SK-N-SH treated with all-trans-retinoic acid at 6 μM for 48 hours (cell line): ENCODE measurements at regions not wholly inside any gene's neighbourhood (a gene's known extent, or its start where the extent isn't known, plus 50 kb on each side); places are given as distances from the start of the nearest gene placed in this dataset.

Experiments used
- BACH2 ChIP-seq: fragments of 250-450 bp; sonication (Bioruptor Pico); IDR thresholded peaks from 2 replicates; pipeline ENCODE4 v1.9.0; 2021; ENCODE audit warnings: mild to moderate bottlenecking, borderline replicate concordance
- CREB5 ChIP-seq: fragments of 250-450 bp; sonication (Bioruptor Pico); IDR thresholded peaks from 2 replicates; pipeline ENCODE4 v1.5.1; 2020; ENCODE audit warnings: low read depth, mild to moderate bottlenecking, moderate library complexity
- CSDC2 ChIP-seq: fragments of 250-450 bp; sonication (Bioruptor Pico); IDR thresholded peaks from 2 replicates; pipeline ENCODE4 v1.5.0; 2020; ENCODE audit warnings: mild to moderate bottlenecking, moderate library complexity
- GLIS3 ChIP-seq: fragments of 250-450 bp; sonication (Bioruptor Pico); IDR thresholded peaks from 2 replicates; pipeline ENCODE4 v1.5.0; 2020; ENCODE audit warnings: mild to moderate bottlenecking, moderate library complexity
- ISL1 ChIP-seq: fragments of 250-450 bp; sonication (Bioruptor Pico); IDR thresholded peaks from 2 replicates; pipeline ENCODE4 v2.1.2; 2022; ENCODE audit warnings: mild to moderate bottlenecking, moderate library complexity
- OSR1 ChIP-seq: fragments of 250-450 bp; sonication (Bioruptor Pico); IDR thresholded peaks from 2 replicates; pipeline ENCODE4 v1.8.0; 2022; ENCODE audit warnings: moderate library complexity, mild to moderate bottlenecking, inconsistent platforms
- PATZ1 ChIP-seq: fragments of 250-450 bp; sonication (Bioruptor Pico); IDR thresholded peaks from 2 replicates; pipeline ENCODE4 v1.8.0; 2020; ENCODE audit warnings: mild to moderate bottlenecking, moderate library complexity, borderline replicate concordance
- SNAI2 ChIP-seq: fragments of 250-450 bp; sonication (Bioruptor Pico); IDR thresholded peaks from 2 replicates; pipeline ENCODE4 v1.5.0; 2020; ENCODE audit warnings: mild to moderate bottlenecking, moderate library complexity
- TCF4 ChIP-seq: fragments of 250-450 bp; sonication (Bioruptor Pico); IDR thresholded peaks from 2 replicates; pipeline ENCODE4 v1.8.0; 2021; ENCODE audit warnings: mild to moderate bottlenecking, moderate library complexity, borderline replicate concordance
- TF ChIP-seq, protein P1 (sequence below): fragments of 250-450 bp; sonication (Bioruptor Pico); IDR thresholded peaks from 2 replicates; pipeline ENCODE4 v1.5.1; 2021; ENCODE audit warnings: mild to moderate bottlenecking, moderate library complexity

- TF ChIP-seq GLIS3 (CRISPR knock-in tag) (no peak), OSR1 (CRISPR knock-in tag) (no peak), PATZ1 (no peak), ISL1 (CRISPR knock-in tag) (no peak), CSDC2 (CRISPR knock-in tag) (no peak), TCF4 (CRISPR knock-in tag) (no peak), SNAI2 (no peak), BACH2 (CRISPR knock-in tag) (no peak), CREB5 (no peak)
- TF ChIP-seq, protein P1, sequence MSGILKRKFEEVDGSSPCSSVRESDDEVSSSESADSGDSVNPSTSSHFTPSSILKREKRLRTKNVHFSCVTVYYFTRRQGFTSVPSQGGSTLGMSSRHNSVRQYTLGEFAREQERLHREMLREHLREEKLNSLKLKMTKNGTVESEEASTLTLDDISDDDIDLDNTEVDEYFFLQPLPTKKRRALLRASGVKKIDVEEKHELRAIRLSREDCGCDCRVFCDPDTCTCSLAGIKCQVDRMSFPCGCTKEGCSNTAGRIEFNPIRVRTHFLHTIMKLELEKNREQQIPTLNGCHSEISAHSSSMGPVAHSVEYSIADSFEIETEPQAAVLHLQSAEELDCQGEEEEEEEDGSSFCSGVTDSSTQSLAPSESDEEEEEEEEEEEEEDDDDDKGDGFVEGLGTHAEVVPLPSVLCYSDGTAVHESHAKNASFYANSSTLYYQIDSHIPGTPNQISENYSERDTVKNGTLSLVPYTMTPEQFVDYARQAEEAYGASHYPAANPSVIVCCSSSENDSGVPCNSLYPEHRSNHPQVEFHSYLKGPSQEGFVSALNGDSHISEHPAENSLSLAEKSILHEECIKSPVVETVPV, result no peak
Measured at GRCh38 chr15:62569460-62570404, 404.6 kb upstream of the C2CD4B start.
